HG03457 (cell line): ENCODE measurements at regions not wholly inside any gene's neighbourhood (a gene's known extent, or its start where the extent isn't known, plus 50 kb on each side); places are given as distances from the start of the nearest gene placed in this dataset.
A peak's percentile ranks its signal among the peaks of the same experiment; 100 is the strongest.

Experiments
- ATAC-seq: cut with Tn5 transposase; IDR thresholded peaks from one replicate; pipeline ENCODE4 v1.9.1; 2021; ENCODE audit warnings: moderate number of reproducible peaks; ENCODE audit not compliant: unreplicated experiment

- no peak for ATAC-seq
Measured at GRCh38 chr20:53838311-53838868, 232.0 kb downstream of the BCAS1 start.

- no peak for ATAC-seq
Measured at GRCh38 chr20:53837126-53837826, 233.1 kb downstream of the BCAS1 start.

GRCh38 chr20:53834749-53835148, 235.6 kb downstream of the BCAS1 start:
- no peak for ATAC-seq

GRCh38 chr20:53834062-53834442, 236.3 kb downstream of the BCAS1 start:
- ATAC-seq: no peak

- ATAC-seq: no peak
Measured at GRCh38 chr20:53833333-53834061, 236.9 kb downstream of the BCAS1 start.

GRCh38 chr20:53832499-53832898, 237.9 kb downstream of the BCAS1 start:
- ATAC-seq: no peak

- no peak for ATAC-seq
Measured at GRCh38 chr20:53831812-53832211, 238.2 kb upstream of the ZNF217 start.

GRCh38 chr20:53831228-53831627, 237.6 kb upstream of the ZNF217 start:
- no peak for ATAC-seq

- ATAC-seq: no peak
Measured at GRCh38 chr20:53829724-53830521, 236.3 kb upstream of the ZNF217 start.

- no peak for ATAC-seq
Measured at GRCh38 chr20:53829255-53829723, 235.7 kb upstream of the ZNF217 start.

GRCh38 chr20:53828682-53829254, 235.1 kb upstream of the ZNF217 start:
- ATAC-seq: no peak

GRCh38 chr20:53828088-53828681, 234.5 kb upstream of the ZNF217 start:
- ATAC-seq: no peak

GRCh38 chr20:53827292-53828087, 233.9 kb upstream of the ZNF217 start:
- no peak for ATAC-seq

- peak; percentile 58 for ATAC-seq
Measured at GRCh38 chr20:53826597-53827291, 233.1 kb upstream of the ZNF217 start.

GRCh38 chr20:53826090-53826489, 232.5 kb upstream of the ZNF217 start:
- ATAC-seq: no peak

GRCh38 chr20:53825282-53825681, 231.6 kb upstream of the ZNF217 start:
- no peak for ATAC-seq

- no peak for ATAC-seq
Measured at GRCh38 chr20:53824779-53825178, 231.1 kb upstream of the ZNF217 start.

GRCh38 chr20:53823121-53823764, 229.6 kb upstream of the ZNF217 start:
- ATAC-seq: no peak

GRCh38 chr20:53822534-53822933, 228.9 kb upstream of the ZNF217 start:
- no peak for ATAC-seq
